ENCODE measurements at regions not wholly inside any gene's neighbourhood (a gene's known extent, or its start where the extent isn't known, plus 50 kb on each side); places are given as distances from the start of the nearest gene placed in this dataset.

GRCh38 chr2:172228177-172228808, 125.6 kb upstream of the DLX2 start:
- H2AFZ ChIP-seq (ENCODE audit: low read length), result no peak overlapping the region
- no peaks in the 10 kb centered on the region for H3K9me3 ChIP-seq (ENCODE audit: low read length)
- no peaks in the 10 kb centered on the region for H4K20me1 ChIP-seq (ENCODE audit: insufficient read depth, low read length)
- H3F3A ChIP-seq (ENCODE audit: insufficient read depth, low read length), result no peaks in the 10 kb centered on the region
- H3K79me2 ChIP-seq (ENCODE audit: insufficient read depth, low read length), result no peaks in the 10 kb centered on the region
- no peaks in the 10 kb centered on the region for H3K27me3 ChIP-seq (ENCODE audit: insufficient read depth, low read length)
- TF ChIP-seq CTCF (IDR thresholded peaks at IDR 0.05; ENCODE audit: low read length), result no peak
- no peak for TF ChIP-seq EZH2 (IDR thresholded peaks at IDR 0.05; ENCODE audit: borderline replicate concordance, low read length)
- H3K4me3 ChIP-seq (ENCODE audit: low read depth, low read length, poor library complexity, severe bottlenecking), result no peak overlapping the region
- H3K27ac ChIP-seq (ENCODE audit: low read depth, low read length, poor library complexity, severe bottlenecking), result no peak overlapping the region
- H3K4me1 ChIP-seq (ENCODE audit: insufficient read depth, low read length, severe bottlenecking), result no peaks in the 10 kb centered on the region
- H3K36me3 ChIP-seq (ENCODE audit: insufficient read depth, low read length), result no peaks in the 10 kb centered on the region
- H3K4me2 ChIP-seq (ENCODE audit: low read length), result no peak overlapping the region
- H3K9me2 ChIP-seq (ENCODE audit: low read depth, low read length), result no peaks in the 10 kb centered on the region
- no peak overlapping the region for H3K9ac ChIP-seq (ENCODE audit: low read length)

- no peaks in the 10 kb centered on the region for H4K20me1 ChIP-seq (ENCODE audit: insufficient read depth, low read length)
- H3K9me3 ChIP-seq (ENCODE audit: low read length), result no peaks in the 10 kb centered on the region
- no peaks in the 10 kb centered on the region for H3K79me2 ChIP-seq (ENCODE audit: insufficient read depth, low read length)
- H3F3A ChIP-seq (ENCODE audit: insufficient read depth, low read length), result no peaks in the 10 kb centered on the region
- H3K27ac ChIP-seq (ENCODE audit: low read depth, low read length, poor library complexity, severe bottlenecking), result no peak overlapping the region
- no peak overlapping the region for H3K4me2 ChIP-seq (ENCODE audit: low read length)
- H3K9me2 ChIP-seq (ENCODE audit: low read depth, low read length), result no peaks in the 10 kb centered on the region
- TF ChIP-seq CTCF (IDR thresholded peaks at IDR 0.05; ENCODE audit: low read length) (no peak), EZH2 (IDR thresholded peaks at IDR 0.05; ENCODE audit: borderline replicate concordance, low read length) (no peak)
- no peak overlapping the region for H3K4me3 ChIP-seq (ENCODE audit: low read depth, low read length, poor library complexity, severe bottlenecking)
- H3K9ac ChIP-seq (ENCODE audit: low read length), result no peak overlapping the region
- H2AFZ ChIP-seq (ENCODE audit: low read length), result no peak overlapping the region
- H3K27me3 ChIP-seq (ENCODE audit: insufficient read depth, low read length), result no peaks in the 10 kb centered on the region
- no peaks in the 10 kb centered on the region for H3K36me3 ChIP-seq (ENCODE audit: insufficient read depth, low read length)
- no peaks in the 10 kb centered on the region for H3K4me1 ChIP-seq (ENCODE audit: insufficient read depth, low read length, severe bottlenecking)
Observed at GRCh38 chr2:172229125-172229524, 126.4 kb upstream of the DLX2 start.

GRCh38 chr2:172230332-172230888, 127.7 kb upstream of the DLX2 start:
- Histone ChIP-seq H3K4me3 (ENCODE audit: low read depth, low read length, poor library complexity, severe bottlenecking) (no peak overlapping the region), H3K9ac (ENCODE audit: low read length) (no peak overlapping the region), H3K4me2 (ENCODE audit: low read length) (no peak overlapping the region), H3K4me1 (ENCODE audit: insufficient read depth, low read length, severe bottlenecking) (no peaks in the 10 kb centered on the region), H3K9me2 (ENCODE audit: low read depth, low read length) (no peaks in the 10 kb centered on the region), H3K79me2 (ENCODE audit: insufficient read depth, low read length) (no peaks in the 10 kb centered on the region), H3K36me3 (ENCODE audit: insufficient read depth, low read length) (no peaks in the 10 kb centered on the region), H2AFZ (ENCODE audit: low read length) (no peak overlapping the region), H3K27ac (ENCODE audit: low read depth, low read length, poor library complexity, severe bottlenecking) (no peak overlapping the region), H3F3A (ENCODE audit: insufficient read depth, low read length) (no peaks in the 10 kb centered on the region), H4K20me1 (ENCODE audit: insufficient read depth, low read length) (no peaks in the 10 kb centered on the region), H3K27me3 (ENCODE audit: insufficient read depth, low read length) (no peaks in the 10 kb centered on the region), H3K9me3 (ENCODE audit: low read length) (no peaks in the 10 kb centered on the region)
- no peak for TF ChIP-seq CTCF (IDR thresholded peaks at IDR 0.05; ENCODE audit: low read length)
- no peak for TF ChIP-seq EZH2 (IDR thresholded peaks at IDR 0.05; ENCODE audit: borderline replicate concordance, low read length)

Measured in OCI-LY1 (cell line).